Suprapubic skin (tissue), 4 donors: ENCODE measurements at regions not wholly inside any gene's neighbourhood (a gene's known extent, or its start where the extent isn't known, plus 50 kb on each side); places are given as distances from the start of the nearest gene placed in this dataset.

ENCODE experiments used
- DNase-seq, 2 donors: peaks; one replicate each; pipeline ENCODE4 v3.0.0-alpha.2; 2019; ENCODE audit warnings: low spot score in 2 of 2
- H3K27ac ChIP-seq: fragments of 200-600 bp; sonication (generic); one replicate; pipeline ENCODE4 v1.5.1; 2019
- H3K27me3 ChIP-seq: fragments of 200-600 bp; sonication (generic); one replicate; pipeline ENCODE4 v1.5.1; 2019
- H3K36me3 ChIP-seq: fragments of 200-600 bp; sonication (generic); one replicate; pipeline ENCODE4 v1.5.1; 2019
- H3K4me1 ChIP-seq: fragments of 200-600 bp; sonication (generic); one replicate; pipeline ENCODE4 v1.5.1; 2019
- H3K4me3 ChIP-seq: fragments of 200-600 bp; sonication (generic); one replicate; pipeline ENCODE4 v1.5.1; 2019; ENCODE audit warnings: mild to moderate bottlenecking
- H3K9me3 ChIP-seq: fragments of 200-600 bp; sonication (generic); one replicate; pipeline ENCODE4 v1.5.1; 2019
- CTCF ChIP-seq, 2 donors: fragments of 200-600 bp in 1 of 2; fragments of 450-650 bp in 1 of 2; sonication (generic) in 1 of 2; IDR thresholded peaks; one replicate each; pipeline ENCODE4 v1.5.1; 2016 to 2019; ENCODE audit warnings: antibody characterized with exemption in 2 of 2, mild to moderate bottlenecking in 1 of 2, moderate library complexity in 1 of 2
- EP300 ChIP-seq: sonication (generic); formaldehyde crosslinking; IDR thresholded peaks from one replicate; pipeline ENCODE4 v1.6.1; 2017; ENCODE audit warnings: antibody characterized with exemption
- POLR2A ChIP-seq, 2 donors: fragments of 450-650 bp; IDR thresholded peaks; one replicate each; pipeline ENCODE4 v1.6.1; 2017; ENCODE audit warnings: antibody characterized with exemption in 2 of 2, mild to moderate bottlenecking in 2 of 2, moderate library complexity in 2 of 2
- POLR2AphosphoS5 ChIP-seq, 3 donors: sonication (generic); formaldehyde crosslinking; IDR thresholded peaks; one replicate each; pipeline ENCODE4 v1.6.1; 2017; ENCODE audit warnings: antibody characterized with exemption in 3 of 3
- WGBS: methylation state at CpG from one replicate; pipeline ENCODE4 v1.1.5; 2018; 5-methylcytosine and 5-hydroxymethylcytosine counted together

- Histone ChIP-seq H3K4me3 (no peak overlapping the region), H3K9me3 (peaks cover 10% of the 10 kb centered on the region), H3K4me1 (peaks cover 12% of the 10 kb centered on the region), H3K27me3 (peaks cover 16% of the 10 kb centered on the region), H3K27ac (no peak overlapping the region), H3K36me3 (no peaks in the 10 kb centered on the region)
- peak; percentile 51 to 74 for DNase-seq
- TF ChIP-seq POLR2A (IDR thresholded peaks at IDR 0.05) = no peak
- no peak for TF ChIP-seq CTCF (IDR thresholded peaks at IDR 0.05)
- no peak for TF ChIP-seq POLR2AphosphoS5 (IDR thresholded peaks at IDR 0.05)
- no peak for TF ChIP-seq EP300
- WGBS = 65% methylated on average over 11 of the region's 12 CpGs
Measured at GRCh38 chr2:120669971-120670370, 65.7 kb upstream of the GLI2 start.

- Histone ChIP-seq H3K27ac (no peak overlapping the region), H3K4me3 (no peak overlapping the region), H3K4me1 (peaks cover 12% of the 10 kb centered on the region), H3K27me3 (peaks cover 16% of the 10 kb centered on the region), H3K36me3 (no peaks in the 10 kb centered on the region), H3K9me3 (peaks cover 6% of the 10 kb centered on the region)
- TF ChIP-seq POLR2AphosphoS5 (IDR thresholded peaks at IDR 0.05) (no peak), EP300 (no peak), CTCF (IDR thresholded peaks at IDR 0.05) (no peak), POLR2A (IDR thresholded peaks at IDR 0.05) (no peak)
- WGBS = 75% methylated on average over 11 of the region's 12 CpGs
- DNase-seq = peak; percentile 39 to 61
Measured at GRCh38 chr2:120670371-120670770, 65.3 kb upstream of the GLI2 start.

GRCh38 chr2:120670771-120671480, 64.7 kb upstream of the GLI2 start:
- 62% methylated on average over 13 of the region's 16 CpGs for WGBS
- TF ChIP-seq POLR2AphosphoS5 (IDR thresholded peaks at IDR 0.05) (no peak), POLR2A (IDR thresholded peaks at IDR 0.05) (no peak), EP300 (no peak), CTCF (IDR thresholded peaks at IDR 0.05) (no peak)
- Histone ChIP-seq H3K4me1 (peaks cover 12% of the 10 kb centered on the region), H3K27me3 (peaks cover 16% of the 10 kb centered on the region), H3K27ac (no peak overlapping the region), H3K4me3 (no peak overlapping the region), H3K9me3 (peaks cover 6% of the 10 kb centered on the region), H3K36me3 (no peaks in the 10 kb centered on the region)
- DNase-seq = peak; percentile 61 to 79

- WGBS = 86% methylated on average over 15 of the region's 16 CpGs
- Histone ChIP-seq H3K4me1 (peaks cover 12% of the 10 kb centered on the region), H3K4me3 (no peak overlapping the region), H3K9me3 (no peaks in the 10 kb centered on the region), H3K36me3 (no peaks in the 10 kb centered on the region), H3K27ac (no peak overlapping the region), H3K27me3 (peaks cover 16% of the 10 kb centered on the region)
- TF ChIP-seq POLR2AphosphoS5 (IDR thresholded peaks at IDR 0.05) (no peak), POLR2A (IDR thresholded peaks at IDR 0.05) (no peak), CTCF (IDR thresholded peaks at IDR 0.05) (no peak), EP300 (no peak)
- DNase-seq = peak; percentile 20 to 51
Measured at GRCh38 chr2:120672526-120673204, 63.0 kb upstream of the GLI2 start.

GRCh38 chr2:120673205-120673550, 62.5 kb upstream of the GLI2 start:
- H3K9me3 ChIP-seq = no peaks in the 10 kb centered on the region
- H3K27ac ChIP-seq = no peak overlapping the region
- no peak for TF ChIP-seq POLR2AphosphoS5 (IDR thresholded peaks at IDR 0.05)
- no peak for TF ChIP-seq POLR2A (IDR thresholded peaks at IDR 0.05)
- TF ChIP-seq CTCF (IDR thresholded peaks at IDR 0.05) = no peak
- TF ChIP-seq EP300 = no peak
- DNase-seq = peak in 1 of 2 donors; percentile 47
- H3K4me1 ChIP-seq = peaks cover 12% of the 10 kb centered on the region
- no peaks in the 10 kb centered on the region for H3K36me3 ChIP-seq
- peaks cover 16% of the 10 kb centered on the region for H3K27me3 ChIP-seq
- WGBS = 60% methylated on average over 2 of the region's 9 CpGs
- H3K4me3 ChIP-seq = no peak overlapping the region
